ENCODE measurements at regions not wholly inside any gene's neighbourhood (a gene's known extent, or its start where the extent isn't known, plus 50 kb on each side); places are given as distances from the start of the nearest gene placed in this dataset.

GRCh38 chr6:51541847-51542246, 545.6 kb downstream of the PKHD1 start:
- peak overlapping the region; percentile 61 for H3K27ac Mint-ChIP-seq
- H3K4me1 Mint-ChIP-seq (ENCODE audit: unreplicated experiment), result peaks cover 17% of the 10 kb centered on the region
- no peak for DNase-seq (ENCODE audit: extremely low spot score, unreplicated experiment)
- no peaks in the 10 kb centered on the region for H3K36me3 Mint-ChIP-seq
- H3K27me3 Mint-ChIP-seq, result no peaks in the 10 kb centered on the region
- peak overlapping the region; percentile 76 for H3K4me3 Mint-ChIP-seq
- no peaks in the 10 kb centered on the region for H3K9me3 Mint-ChIP-seq
- TF ChIP-seq, protein P1, sequence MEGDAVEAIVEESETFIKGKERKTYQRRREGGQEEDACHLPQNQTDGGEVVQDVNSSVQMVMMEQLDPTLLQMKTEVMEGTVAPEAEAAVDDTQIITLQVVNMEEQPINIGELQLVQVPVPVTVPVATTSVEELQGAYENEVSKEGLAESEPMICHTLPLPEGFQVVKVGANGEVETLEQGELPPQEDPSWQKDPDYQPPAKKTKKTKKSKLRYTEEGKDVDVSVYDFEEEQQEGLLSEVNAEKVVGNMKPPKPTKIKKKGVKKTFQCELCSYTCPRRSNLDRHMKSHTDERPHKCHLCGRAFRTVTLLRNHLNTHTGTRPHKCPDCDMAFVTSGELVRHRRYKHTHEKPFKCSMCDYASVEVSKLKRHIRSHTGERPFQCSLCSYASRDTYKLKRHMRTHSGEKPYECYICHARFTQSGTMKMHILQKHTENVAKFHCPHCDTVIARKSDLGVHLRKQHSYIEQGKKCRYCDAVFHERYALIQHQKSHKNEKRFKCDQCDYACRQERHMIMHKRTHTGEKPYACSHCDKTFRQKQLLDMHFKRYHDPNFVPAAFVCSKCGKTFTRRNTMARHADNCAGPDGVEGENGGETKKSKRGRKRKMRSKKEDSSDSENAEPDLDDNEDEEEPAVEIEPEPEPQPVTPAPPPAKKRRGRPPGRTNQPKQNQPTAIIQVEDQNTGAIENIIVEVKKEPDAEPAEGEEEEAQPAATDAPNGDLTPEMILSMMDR (conservative IDR thresholded peaks at IDR 0.05), result peak; percentile 55

DNA sequence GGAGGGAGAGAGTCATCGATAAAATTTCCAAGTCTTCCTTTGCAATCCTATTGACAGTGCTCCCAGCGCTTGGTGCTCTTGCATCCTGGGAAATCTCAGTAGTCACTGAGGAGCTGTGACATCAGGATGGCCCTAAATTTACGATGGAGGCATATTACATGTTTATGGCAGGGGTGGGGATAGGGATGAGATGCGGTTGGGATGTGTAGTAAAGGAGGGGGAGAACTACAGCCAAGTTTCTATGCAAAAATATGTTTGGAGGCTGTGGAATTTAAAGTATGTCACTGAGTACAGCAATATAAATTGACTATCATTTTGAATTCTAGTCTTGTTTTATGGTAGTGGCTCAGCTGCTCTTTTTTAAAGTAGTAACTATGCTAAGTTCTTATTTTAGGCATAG, 544.9 kb downstream of the PKHD1 start:
- H3K9me3 Mint-ChIP-seq, result no peaks in the 10 kb centered on the region
- TF ChIP-seq, protein P1 (conservative IDR thresholded peaks at IDR 0.05), result no peak
- H3K27me3 Mint-ChIP-seq, result no peaks in the 10 kb centered on the region
- H3K36me3 Mint-ChIP-seq, result no peaks in the 10 kb centered on the region
- peak overlapping the region; percentile 53 for H3K4me3 Mint-ChIP-seq
- peaks cover 17% of the 10 kb centered on the region for H3K4me1 Mint-ChIP-seq (ENCODE audit: unreplicated experiment)
- H3K27ac Mint-ChIP-seq, result peak overlapping the region; percentile 61
- DNase-seq (ENCODE audit: extremely low spot score, unreplicated experiment), result no peak

DNA sequence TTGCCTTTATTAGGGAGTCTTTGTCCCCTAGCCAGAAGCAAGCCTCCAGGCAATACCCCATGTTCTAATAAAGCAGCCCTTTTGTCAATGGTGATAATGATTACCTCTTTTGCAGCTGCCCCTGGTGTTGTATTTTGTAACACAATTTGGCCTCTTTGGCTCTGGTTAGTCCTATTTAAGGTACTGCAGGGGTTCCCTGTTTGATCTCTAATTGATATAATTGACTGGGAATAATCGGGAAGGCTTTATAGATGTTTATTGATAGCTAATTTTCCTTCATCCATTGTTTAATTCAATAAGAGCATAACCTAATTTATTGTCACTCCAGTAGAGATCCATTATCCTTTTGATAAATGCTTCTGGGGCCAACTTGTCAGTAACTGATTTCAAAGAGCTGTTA, 537.2 kb downstream of the PKHD1 start:
- TF ChIP-seq, protein P1 (conservative IDR thresholded peaks at IDR 0.05), result no peak
- Mint-ChIP-seq H3K4me3 (no peak overlapping the region), H3K27me3 (peaks cover 4% of the 10 kb centered on the region), H3K4me1 (ENCODE audit: unreplicated experiment) (peaks cover 21% of the 10 kb centered on the region), H3K9me3 (no peaks in the 10 kb centered on the region), H3K36me3 (no peaks in the 10 kb centered on the region), H3K27ac (no peak overlapping the region)
- DNase-seq (ENCODE audit: extremely low spot score, unreplicated experiment), result no peak

DNA sequence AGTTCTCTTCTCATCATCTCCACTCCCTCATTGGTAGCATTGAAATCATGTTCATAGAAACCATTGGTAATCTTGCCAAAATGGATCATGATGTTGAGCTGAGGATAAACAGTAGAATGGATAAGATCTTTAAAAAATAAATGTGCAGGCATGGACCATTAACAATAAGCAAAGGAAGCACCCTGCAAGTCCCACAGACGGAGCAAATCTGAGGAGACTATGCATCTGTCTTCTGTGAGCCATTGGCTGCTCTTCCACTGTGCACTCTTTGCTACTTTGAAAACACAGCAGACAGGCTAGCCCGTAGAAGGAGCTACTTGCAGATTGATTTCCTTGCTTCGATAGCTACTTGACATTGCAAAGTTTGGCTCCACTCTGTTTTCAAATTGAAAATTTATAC, 535.0 kb downstream of the PKHD1 start:
- Mint-ChIP-seq H3K4me1 (ENCODE audit: unreplicated experiment) (peaks cover 19% of the 10 kb centered on the region), H3K4me3 (no peak overlapping the region), H3K27me3 (peaks cover 4% of the 10 kb centered on the region), H3K9me3 (no peaks in the 10 kb centered on the region), H3K36me3 (no peaks in the 10 kb centered on the region), H3K27ac (no peak overlapping the region)
- no peak for DNase-seq (ENCODE audit: extremely low spot score, unreplicated experiment)
- TF ChIP-seq, protein P1 (conservative IDR thresholded peaks at IDR 0.05), result no peak

DNA sequence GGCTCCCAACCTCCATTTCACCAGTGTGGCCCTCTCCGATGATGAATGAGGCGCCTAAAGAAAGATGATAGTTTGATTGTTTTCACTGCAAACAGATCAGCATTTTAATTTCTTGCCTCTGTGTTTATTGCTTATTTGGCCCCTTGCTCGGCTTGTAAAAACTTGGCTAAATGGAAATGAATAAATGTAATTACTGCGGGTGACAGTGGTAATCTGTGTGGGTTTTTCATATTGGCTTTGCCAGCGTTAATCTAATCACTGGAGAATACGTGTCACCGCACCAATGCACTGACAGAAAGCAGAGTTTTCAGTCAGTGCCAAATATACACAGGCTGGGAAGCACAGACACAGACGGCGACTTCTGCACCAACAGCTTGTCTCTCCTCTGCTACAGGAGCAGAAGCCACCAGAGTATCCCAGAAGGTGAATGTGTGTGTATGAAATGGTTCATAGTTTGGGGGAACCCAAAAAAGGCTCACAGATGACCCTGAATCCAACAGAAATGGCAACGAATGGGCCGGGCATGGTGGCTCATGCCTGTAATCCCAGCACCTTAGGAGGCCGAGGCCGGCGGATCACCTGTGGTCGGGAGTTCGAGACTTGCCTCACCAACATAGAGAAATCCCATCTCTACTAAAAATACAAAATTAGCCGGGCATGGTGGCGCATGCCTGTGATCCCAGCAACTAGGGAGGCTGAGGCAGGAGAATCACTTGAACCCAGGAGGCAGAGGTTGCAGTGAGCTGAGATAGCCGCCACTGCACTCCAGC, 534.0 kb downstream of the PKHD1 start:
- H3K4me1 Mint-ChIP-seq (ENCODE audit: unreplicated experiment), result peaks cover 19% of the 10 kb centered on the region
- no peak overlapping the region for H3K4me3 Mint-ChIP-seq
- no peaks in the 10 kb centered on the region for H3K27me3 Mint-ChIP-seq
- TF ChIP-seq, protein P1 (conservative IDR thresholded peaks at IDR 0.05), result no peak
- H3K36me3 Mint-ChIP-seq, result no peaks in the 10 kb centered on the region
- no peak for DNase-seq (ENCODE audit: extremely low spot score, unreplicated experiment)
- H3K9me3 Mint-ChIP-seq, result no peaks in the 10 kb centered on the region
- H3K27ac Mint-ChIP-seq, result no peak overlapping the region
